Muscle layer of duodenum (tissue), 2 donors: ENCODE measurements at regions not wholly inside any gene's neighbourhood (a gene's known extent, or its start where the extent isn't known, plus 50 kb on each side); places are given as distances from the start of the nearest gene placed in this dataset.
"Not testable (repeated sequence)": the region's sequence is repeated elsewhere in the genome, so short reads cannot be mapped to it uniquely, and the experiment has no call there.

Experiments
- H3K27ac ChIP-seq: one replicate; pipeline ENCODE4 v1.7.0; 2013; ENCODE audit warnings: mild to moderate bottlenecking, low read length
- H3K27me3 ChIP-seq: one replicate; pipeline ENCODE4 v1.7.0; 2013; ENCODE audit warnings: low read depth, mild to moderate bottlenecking, control low read depth, low read length
- H3K36me3 ChIP-seq, 2 donors: one replicate each; pipeline ENCODE4 v1.7.0; 2013; ENCODE audit warnings: low read length in 2 of 2, control low read depth in 1 of 2, mild to moderate bottlenecking in 1 of 2; ENCODE audit not compliant: insufficient read depth in 2 of 2, control insufficient read depth in 1 of 2
- H3K4me1 ChIP-seq, 2 donors: one replicate each; pipeline ENCODE4 v1.7.0; 2013; ENCODE audit warnings: low read length in 2 of 2, mild to moderate bottlenecking in 2 of 2, control low read depth in 1 of 2, moderate library complexity in 1 of 2; ENCODE audit not compliant: insufficient read depth in 2 of 2, control insufficient read depth in 1 of 2
- H3K4me3 ChIP-seq, 2 donors: one replicate each; pipeline ENCODE4 v1.7.0; 2013; ENCODE audit warnings: low read length in 2 of 2, low read depth in 1 of 2, mild to moderate bottlenecking in 1 of 2
- H3K9me3 ChIP-seq, 2 donors: one replicate each; pipeline ENCODE4 v1.7.0; 2013; ENCODE audit warnings: low read length in 2 of 2, control low read depth in 1 of 2, mild to moderate bottlenecking in 1 of 2; ENCODE audit not compliant: control insufficient read depth in 1 of 2
- donor health status: healthy.

DNA sequence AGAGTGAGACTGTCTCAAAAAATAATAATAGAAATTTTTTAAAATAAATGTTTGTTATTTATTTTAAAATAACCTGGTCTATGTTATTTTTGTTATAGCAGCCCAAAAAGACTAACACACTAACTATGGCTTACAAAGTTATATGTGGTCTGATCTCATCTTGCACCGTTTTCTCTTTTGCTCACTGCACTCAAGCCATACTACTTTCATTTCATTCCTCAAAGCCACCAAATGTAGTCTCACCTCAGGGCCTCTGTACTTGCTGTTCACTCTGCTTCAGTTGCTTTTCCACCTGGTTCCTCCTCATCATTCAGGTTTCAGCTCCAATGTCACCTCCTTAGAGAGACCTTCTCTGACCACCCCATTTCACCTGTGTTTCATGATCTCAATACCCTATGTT lies 55.2 kb upstream of the MDM1 start:
- Histone ChIP-seq H3K9me3 (peaks cover 0 to 7% of the 10 kb centered on the region in 2 donors), H3K27ac (no peak overlapping the region), H3K27me3 (no peaks in the 10 kb centered on the region), H3K4me3 (no peak overlapping the region), H3K36me3 (no peaks in the 10 kb centered on the region), H3K4me1 (no peaks in the 10 kb centered on the region)

- no peaks in the 10 kb centered on the region for H3K27me3 ChIP-seq
- no peak overlapping the region for H3K27ac ChIP-seq
- H3K4me1 ChIP-seq, result no peaks in the 10 kb centered on the region
Observed at GRCh38 chr12:68389305-68389704, 57.1 kb upstream of the MDM1 start.

GRCh38 chr12:68391937-68392336 lies 59.8 kb upstream of the MDM1 start:
- Histone ChIP-seq H3K4me1 (no peaks in the 10 kb centered on the region), H3K27ac (no peak overlapping the region)

More at GRCh38 chr12:68389305-68389704, 57.1 kb upstream of the MDM1 start:
- no peaks in the 10 kb centered on the region for H3K36me3 ChIP-seq
- peaks cover 0 to 7% of the 10 kb centered on the region in 2 donors for H3K9me3 ChIP-seq
- no peak overlapping the region for H3K4me3 ChIP-seq

GRCh38 chr12:68392376-68392775 lies 60.2 kb upstream of the MDM1 start:
- Histone ChIP-seq H3K36me3 (no peaks in the 10 kb centered on the region), H3K4me3 (no peak overlapping the region), H3K9me3 (peaks cover 0 to 7% of the 10 kb centered on the region in 2 donors), H3K27ac (no peak overlapping the region), H3K4me1 (no peaks in the 10 kb centered on the region), H3K27me3 (no peaks in the 10 kb centered on the region)

More at GRCh38 chr12:68391937-68392336, 59.8 kb upstream of the MDM1 start:
- peaks cover 0 to 7% of the 10 kb centered on the region in 2 donors for H3K9me3 ChIP-seq
- H3K27me3 ChIP-seq, result no peaks in the 10 kb centered on the region
- no peaks in the 10 kb centered on the region for H3K36me3 ChIP-seq
- H3K4me3 ChIP-seq, result no peak overlapping the region

DNA sequence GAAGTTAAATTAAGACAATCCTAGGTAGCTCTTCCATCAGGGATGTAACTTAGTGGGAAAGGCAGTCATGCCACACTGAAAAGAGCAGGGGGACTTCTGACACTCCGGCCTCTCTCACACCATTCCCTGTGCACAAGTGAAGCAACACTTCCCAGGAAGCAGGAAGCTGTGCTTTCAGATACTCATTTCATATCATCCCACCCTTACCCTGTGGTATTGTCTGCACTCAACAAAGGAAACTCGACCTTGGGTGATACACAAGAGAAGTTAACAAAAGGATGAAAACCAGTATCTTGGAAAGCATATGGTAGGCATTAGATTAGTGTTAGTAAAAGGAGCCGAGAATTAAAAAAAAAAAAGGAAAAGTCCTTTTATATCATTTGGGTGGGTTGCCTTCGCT lies 61.3 kb upstream of the MDM1 start:
- Histone ChIP-seq H3K4me3 (no peak overlapping the region), H3K9me3 (peaks cover 0 to 7% of the 10 kb centered on the region in 2 donors), H3K4me1 (no peaks in the 10 kb centered on the region), H3K27ac (no peak overlapping the region), H3K27me3 (no peaks in the 10 kb centered on the region), H3K36me3 (no peaks in the 10 kb centered on the region)

GRCh38 chr12:68397566-68398158 lies 65.5 kb upstream of the MDM1 start:
- Histone ChIP-seq H3K36me3 (no peaks in the 10 kb centered on the region), H3K9me3 (no peaks in the 10 kb centered on the region), H3K27ac (no peak overlapping the region), H3K27me3 (no peaks in the 10 kb centered on the region), H3K4me3 (no peak overlapping the region), H3K4me1 (no peaks in the 10 kb centered on the region)

DNA sequence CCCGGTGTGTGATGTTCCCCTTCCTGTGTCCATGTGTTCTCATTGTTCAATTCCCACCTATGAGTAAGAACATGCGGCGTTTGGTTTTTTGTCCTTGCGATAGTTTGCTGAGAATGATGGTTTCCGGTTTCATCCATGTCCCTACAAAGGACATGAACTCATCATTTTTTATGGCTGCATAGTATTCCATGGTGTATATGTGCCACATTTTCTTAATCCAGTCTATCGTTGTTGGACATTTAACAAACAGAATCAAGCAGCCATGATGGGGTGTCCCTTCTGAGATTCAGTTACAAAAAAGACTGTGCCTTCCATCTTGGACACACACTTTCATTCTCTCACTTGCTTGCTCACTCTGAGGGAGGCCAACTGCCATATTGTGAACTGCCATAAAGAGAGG lies 66.5 kb upstream of the MDM1 start:
- H3K9me3 ChIP-seq, H3K36me3 ChIP-seq, H3K27me3 ChIP-seq, H3K4me3 ChIP-seq, H3K4me1 ChIP-seq, H3K27ac ChIP-seq: not testable (repeated sequence)

GRCh38 chr12:68400226-68400829 lies 68.2 kb upstream of the MDM1 start:
- no peaks in the 10 kb centered on the region for H3K27me3 ChIP-seq
- no peak overlapping the region for H3K4me3 ChIP-seq
- H3K4me1 ChIP-seq, result peaks cover 0 to 8% of the 10 kb centered on the region in 2 donors
- H3K36me3 ChIP-seq, result no peaks in the 10 kb centered on the region
- H3K9me3 ChIP-seq, result no peaks in the 10 kb centered on the region
- no peak overlapping the region for H3K27ac ChIP-seq

- no peaks in the 10 kb centered on the region for H3K9me3 ChIP-seq
- H3K36me3 ChIP-seq, result no peaks in the 10 kb centered on the region
- H3K4me1 ChIP-seq, result peaks cover 10 to 26% of the 10 kb centered on the region in 2 donors
- H3K4me3 ChIP-seq, result no peak overlapping the region
- no peak overlapping the region for H3K27ac ChIP-seq
- H3K27me3 ChIP-seq, result no peaks in the 10 kb centered on the region
Observed at GRCh38 chr12:68402422-68402821, 70.3 kb upstream of the MDM1 start.

- Histone ChIP-seq H3K4me3 (no peak overlapping the region), H3K27me3 (no peaks in the 10 kb centered on the region), H3K27ac (no peak overlapping the region), H3K4me1 (peaks cover 10 to 26% of the 10 kb centered on the region in 2 donors), H3K36me3 (no peaks in the 10 kb centered on the region), H3K9me3 (no peaks in the 10 kb centered on the region)
Observed at GRCh38 chr12:68403296-68403695, 71.1 kb upstream of the MDM1 start.

DNA sequence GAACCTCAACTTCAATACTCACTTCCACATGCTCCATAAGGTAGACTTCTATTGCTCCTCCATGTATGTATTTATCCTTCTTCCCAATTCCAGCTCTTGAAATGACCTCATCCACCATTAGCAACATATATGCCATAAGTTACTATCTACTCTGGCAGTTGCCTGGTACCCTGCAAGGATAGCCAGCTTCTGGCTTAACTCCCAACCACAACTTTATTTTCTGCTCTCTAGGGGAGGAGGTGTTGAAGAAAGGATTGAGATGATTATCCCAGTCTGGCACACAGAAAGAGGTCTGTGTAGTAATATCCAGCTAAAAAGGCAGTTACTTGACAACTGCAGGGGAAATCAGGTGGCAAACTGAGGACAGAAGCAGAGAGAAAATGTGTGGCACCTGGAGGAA lies 71.5 kb upstream of the MDM1 start:
- H3K27me3 ChIP-seq, result no peaks in the 10 kb centered on the region
- no peaks in the 10 kb centered on the region for H3K36me3 ChIP-seq
- H3K4me1 ChIP-seq, result peaks cover 10 to 26% of the 10 kb centered on the region in 2 donors
- no peaks in the 10 kb centered on the region for H3K9me3 ChIP-seq
- H3K4me3 ChIP-seq, result no peak overlapping the region
- no peak overlapping the region for H3K27ac ChIP-seq

- Histone ChIP-seq H3K27me3 (no peaks in the 10 kb centered on the region), H3K27ac (peak overlapping the region; percentile 12), H3K4me3 (no peak overlapping the region), H3K36me3 (no peaks in the 10 kb centered on the region), H3K9me3 (no peaks in the 10 kb centered on the region), H3K4me1 (peaks cover 10 to 26% of the 10 kb centered on the region in 2 donors)
Observed at GRCh38 chr12:68405343-68405781, 73.2 kb upstream of the MDM1 start.
